Epidermal melanocyte (primary cell): ENCODE measurements at regions not wholly inside any gene's neighbourhood (a gene's known extent, or its start where the extent isn't known, plus 50 kb on each side); places are given as distances from the start of the nearest gene placed in this dataset.

Source experiments
- DNase-seq: peaks from one replicate; pipeline ENCODE4 v3.0.0; 2011; ENCODE audit warnings: low spot score; ENCODE audit not compliant: insufficient read length

DNA sequence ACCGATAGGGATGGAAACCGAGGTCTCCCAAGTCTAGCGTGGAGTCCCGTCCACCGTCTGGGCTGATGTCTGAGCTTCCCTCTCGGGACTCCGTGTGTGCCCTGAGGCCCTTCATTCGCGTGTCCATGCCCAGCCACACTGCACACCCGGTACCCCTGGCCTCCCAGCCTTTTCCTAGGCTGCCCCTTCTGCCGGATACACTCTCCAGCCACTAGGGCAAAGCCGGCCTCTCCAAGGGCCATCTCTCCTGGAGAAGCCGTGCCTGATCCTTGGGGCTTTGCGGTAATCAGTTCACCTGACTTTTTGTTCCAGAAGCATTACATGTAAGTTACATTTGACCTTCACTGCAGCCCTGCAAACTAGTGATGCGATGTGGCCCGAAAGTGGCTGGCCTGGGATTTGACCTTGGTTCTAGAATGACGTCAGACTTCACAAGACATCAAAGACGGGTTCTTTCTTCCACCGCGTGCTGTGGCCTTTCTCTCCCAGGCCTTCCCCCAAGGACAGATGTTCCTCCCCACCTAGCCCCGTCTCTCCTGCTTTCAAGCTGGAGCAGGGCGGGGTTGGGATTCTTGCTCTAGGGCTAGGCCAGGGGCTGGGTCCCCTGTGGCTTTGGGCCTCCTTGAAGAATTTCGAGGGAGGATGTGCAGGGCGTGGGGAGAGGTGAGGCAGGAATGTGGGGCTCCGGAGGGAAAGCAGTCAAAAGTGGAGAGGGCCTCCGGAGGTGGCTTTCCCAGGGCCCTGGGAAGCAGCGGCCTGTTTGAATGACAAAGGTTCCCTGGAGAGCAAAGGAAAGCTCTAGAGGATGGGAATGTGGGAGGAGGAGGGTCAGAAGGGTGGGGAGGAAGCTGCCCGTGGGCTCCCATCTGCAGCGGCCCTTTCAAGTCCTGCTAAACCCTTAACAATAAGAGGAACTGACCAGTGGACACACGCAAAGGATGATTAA, 49.7 kb upstream of the SLC2A1 start:
- DNase-seq, result no peak
